ENCODE measurements at regions not wholly inside any gene's neighbourhood (a gene's known extent, or its start where the extent isn't known, plus 50 kb on each side); places are given as distances from the start of the nearest gene placed in this dataset.

- no peak for TF ChIP-seq CTCF (IDR thresholded peaks at IDR 0.05; ENCODE audit: borderline replicate concordance, extremely low read depth, insufficient read depth)
- Histone ChIP-seq H3K36me3 (ENCODE audit: control insufficient read depth in 2 of 3, insufficient read depth in 3 of 3, low read length in 3 of 3) (no peaks in the 10 kb centered on the region), H3K9ac (ENCODE audit: low read length in 3 of 3) (no peak overlapping the region), H3K9me3 (ENCODE audit: control insufficient read depth in 2 of 3, insufficient read depth in 1 of 3, low read length in 3 of 3) (no peaks in the 10 kb centered on the region), H3K4me3 (ENCODE audit: low read length in 3 of 3) (no peak overlapping the region), H3K27me3 (ENCODE audit: control insufficient read depth, insufficient read depth, low read length) (no peaks in the 10 kb centered on the region), H3K4me1 (ENCODE audit: control insufficient read depth in 2 of 3, insufficient read depth in 2 of 3, low read depth in 1 of 3, low read length in 3 of 3) (no peaks in the 10 kb centered on the region), H3K27ac (ENCODE audit: low read depth in 2 of 2, low read length in 2 of 2) (no peak overlapping the region)
- no peak for FAIRE-seq
- intact Hi-C loops (cut with DNase I), result no loop called here
- no peak for DNase-seq
Measured at GRCh38 chr7:12805518-12805928, 118.1 kb downstream of the ARL4A start.

- DNase-seq (no peak), FAIRE-seq (no peak)
- intact Hi-C loops (cut with DNase I), result no loop called here
- Histone ChIP-seq H3K9ac (ENCODE audit: low read length in 3 of 3) (no peak overlapping the region), H3K9me3 (ENCODE audit: control insufficient read depth in 2 of 3, insufficient read depth in 1 of 3, low read length in 3 of 3) (no peaks in the 10 kb centered on the region), H3K27ac (ENCODE audit: low read depth in 2 of 2, low read length in 2 of 2) (no peak overlapping the region), H3K4me1 (ENCODE audit: control insufficient read depth in 2 of 3, insufficient read depth in 2 of 3, low read depth in 1 of 3, low read length in 3 of 3) (no peaks in the 10 kb centered on the region), H3K36me3 (ENCODE audit: control insufficient read depth in 2 of 3, insufficient read depth in 3 of 3, low read length in 3 of 3) (no peaks in the 10 kb centered on the region), H3K4me3 (ENCODE audit: low read length in 3 of 3) (no peak overlapping the region), H3K27me3 (ENCODE audit: control insufficient read depth, insufficient read depth, low read length) (no peaks in the 10 kb centered on the region)
- no peak for TF ChIP-seq CTCF (IDR thresholded peaks at IDR 0.05; ENCODE audit: borderline replicate concordance, extremely low read depth, insufficient read depth)
Measured at GRCh38 chr7:12805957-12806356, 118.5 kb downstream of the ARL4A start.

GRCh38 chr7:12809476-12809875 is 122.0 kb downstream of the ARL4A start:
- Histone ChIP-seq H3K9me3 (ENCODE audit: control insufficient read depth in 2 of 3, insufficient read depth in 1 of 3, low read length in 3 of 3) (no peaks in the 10 kb centered on the region), H3K36me3 (ENCODE audit: control insufficient read depth in 2 of 3, insufficient read depth in 3 of 3, low read length in 3 of 3) (no peaks in the 10 kb centered on the region), H3K27me3 (ENCODE audit: control insufficient read depth, insufficient read depth, low read length) (no peaks in the 10 kb centered on the region), H3K27ac (ENCODE audit: low read depth in 2 of 2, low read length in 2 of 2) (no peak overlapping the region), H3K4me1 (ENCODE audit: control insufficient read depth in 2 of 3, insufficient read depth in 2 of 3, low read depth in 1 of 3, low read length in 3 of 3) (no peaks in the 10 kb centered on the region), H3K4me3 (ENCODE audit: low read length in 3 of 3) (no peak overlapping the region), H3K9ac (ENCODE audit: low read length in 3 of 3) (no peak overlapping the region)
- no peak for TF ChIP-seq CTCF (IDR thresholded peaks at IDR 0.05; ENCODE audit: borderline replicate concordance, extremely low read depth, insufficient read depth)
- no peak for DNase-seq
- intact Hi-C loops (cut with DNase I), result no loop called here
- FAIRE-seq, result no peak

GRCh38 chr7:12812111-12812510 is 124.7 kb downstream of the ARL4A start:
- no peak overlapping the region for H3K4me3 ChIP-seq (ENCODE audit: low read length in 3 of 3)
- no peaks in the 10 kb centered on the region for H3K36me3 ChIP-seq (ENCODE audit: control insufficient read depth in 2 of 3, insufficient read depth in 3 of 3, low read length in 3 of 3)
- TF ChIP-seq CTCF (IDR thresholded peaks at IDR 0.05; ENCODE audit: borderline replicate concordance, extremely low read depth, insufficient read depth), result no peak
- no peak for FAIRE-seq
- no peaks in the 10 kb centered on the region for H3K9me3 ChIP-seq (ENCODE audit: control insufficient read depth in 2 of 3, insufficient read depth in 1 of 3, low read length in 3 of 3)
- intact Hi-C loops (cut with DNase I), result no loop called here
- no peaks in the 10 kb centered on the region for H3K4me1 ChIP-seq (ENCODE audit: control insufficient read depth in 2 of 3, insufficient read depth in 2 of 3, low read depth in 1 of 3, low read length in 3 of 3)
- no peak overlapping the region for H3K27ac ChIP-seq (ENCODE audit: low read depth in 2 of 2, low read length in 2 of 2)
- no peak for DNase-seq
- no peak overlapping the region for H3K9ac ChIP-seq (ENCODE audit: low read length in 3 of 3)
- no peaks in the 10 kb centered on the region for H3K27me3 ChIP-seq (ENCODE audit: control insufficient read depth, insufficient read depth, low read length)
